Astrocyte (in vitro differentiated cells and primary cell): ENCODE measurements at regions not wholly inside any gene's neighbourhood (a gene's known extent, or its start where the extent isn't known, plus 50 kb on each side); places are given as distances from the start of the nearest gene placed in this dataset.

Source experiments
- DNase-seq: peaks from one replicate; pipeline ENCODE4 v3.0.0-alpha.2; 2010; ENCODE audit warnings: low read depth
- FAIRE-seq: peaks from 2 replicates; lab custom pipeline; 2011; peaks lifted over from hg19 to GRCh38; lab: Jason Lieb, UNC
- H2AFZ ChIP-seq: 2 replicates; pipeline ENCODE4 v1.6.0; 2012; ENCODE audit warnings: low read depth, low read length, inconsistent platforms
- H3K27ac ChIP-seq: 2 replicates; pipeline ENCODE4 v1.5.1; 2011; ENCODE audit warnings: low read depth, low read length, inconsistent platforms
- H3K27me3 ChIP-seq: 2 replicates; pipeline ENCODE4 v1.6.0; 2011; ENCODE audit warnings: low read length, inconsistent platforms; ENCODE audit not compliant: insufficient read depth
- H3K36me3 ChIP-seq: 2 replicates; pipeline ENCODE4 v1.5.1; 2011; ENCODE audit warnings: low read length, inconsistent platforms; ENCODE audit not compliant: insufficient read depth
- H3K4me1 ChIP-seq: 2 replicates; pipeline ENCODE4 v1.5.1; 2011; ENCODE audit warnings: low read length, inconsistent platforms; ENCODE audit not compliant: insufficient read depth
- H3K4me2 ChIP-seq: 2 replicates; pipeline ENCODE4 v1.6.0; 2012; ENCODE audit warnings: low read length, inconsistent platforms
- H3K4me3 ChIP-seq: 2 replicates; pipeline ENCODE4 v1.5.1; 2011; ENCODE audit warnings: low read depth, mild to moderate bottlenecking, low read length, inconsistent platforms; ENCODE audit not compliant: insufficient read depth
- H3K79me2 ChIP-seq: 2 replicates; pipeline ENCODE4 v1.6.0; 2012; ENCODE audit warnings: mild to moderate bottlenecking, low read length, inconsistent platforms; ENCODE audit not compliant: insufficient read depth
- H3K9ac ChIP-seq: 2 replicates; pipeline ENCODE4 v1.6.0; 2012; ENCODE audit warnings: mild to moderate bottlenecking, low read length, inconsistent platforms
- H3K9me3 ChIP-seq: 2 replicates; pipeline ENCODE4 v1.5.1; 2012; ENCODE audit warnings: low read depth, mild to moderate bottlenecking, low read length, inconsistent platforms; ENCODE audit not compliant: insufficient read depth
- H4K20me1 ChIP-seq: 2 replicates; pipeline ENCODE4 v1.6.0; 2012; ENCODE audit warnings: low read length, inconsistent platforms; ENCODE audit not compliant: insufficient read depth
- H3K27ac Mint-ChIP-seq: one replicate; pipeline ENCODE4 v1.8.0; 2021; ENCODE audit warnings: mild to moderate bottlenecking, mixed read lengths; ENCODE audit not compliant: unreplicated experiment
- H3K27me3 Mint-ChIP-seq: one replicate; pipeline ENCODE4 v1.8.0; 2021; ENCODE audit warnings: low read depth, mixed read lengths; ENCODE audit not compliant: unreplicated experiment
- H3K36me3 Mint-ChIP-seq: one replicate; pipeline ENCODE4 v1.8.0; 2021; ENCODE audit warnings: low read depth, mixed read lengths; ENCODE audit not compliant: unreplicated experiment
- H3K4me1 Mint-ChIP-seq: one replicate; pipeline ENCODE4 v1.8.0; 2021; ENCODE audit warnings: low read depth, mixed read lengths; ENCODE audit not compliant: unreplicated experiment
- H3K4me3 Mint-ChIP-seq: one replicate; pipeline ENCODE4 v1.8.0; 2021; ENCODE audit warnings: mild to moderate bottlenecking, moderate library complexity, mixed read lengths; ENCODE audit not compliant: unreplicated experiment
- H3K9me3 Mint-ChIP-seq: one replicate; pipeline ENCODE4 v1.8.0; 2021; ENCODE audit warnings: mild to moderate bottlenecking, mixed read lengths; ENCODE audit not compliant: unreplicated experiment
- EZH2 ChIP-seq: IDR thresholded peaks from 2 replicates; pipeline ENCODE4 v1.6.1; 2012; ENCODE audit warnings: mild to moderate bottlenecking, low read length, inconsistent platforms; ENCODE audit not compliant: insufficient read depth
- TF ChIP-seq, protein P1 (sequence below): IDR thresholded peaks from 2 replicates; pipeline ENCODE4 v1.5.1; 2011; ENCODE audit warnings: low read depth, mild to moderate bottlenecking, inconsistent platforms, low read length, moderate library complexity; ENCODE audit not compliant: insufficient read depth

DNA sequence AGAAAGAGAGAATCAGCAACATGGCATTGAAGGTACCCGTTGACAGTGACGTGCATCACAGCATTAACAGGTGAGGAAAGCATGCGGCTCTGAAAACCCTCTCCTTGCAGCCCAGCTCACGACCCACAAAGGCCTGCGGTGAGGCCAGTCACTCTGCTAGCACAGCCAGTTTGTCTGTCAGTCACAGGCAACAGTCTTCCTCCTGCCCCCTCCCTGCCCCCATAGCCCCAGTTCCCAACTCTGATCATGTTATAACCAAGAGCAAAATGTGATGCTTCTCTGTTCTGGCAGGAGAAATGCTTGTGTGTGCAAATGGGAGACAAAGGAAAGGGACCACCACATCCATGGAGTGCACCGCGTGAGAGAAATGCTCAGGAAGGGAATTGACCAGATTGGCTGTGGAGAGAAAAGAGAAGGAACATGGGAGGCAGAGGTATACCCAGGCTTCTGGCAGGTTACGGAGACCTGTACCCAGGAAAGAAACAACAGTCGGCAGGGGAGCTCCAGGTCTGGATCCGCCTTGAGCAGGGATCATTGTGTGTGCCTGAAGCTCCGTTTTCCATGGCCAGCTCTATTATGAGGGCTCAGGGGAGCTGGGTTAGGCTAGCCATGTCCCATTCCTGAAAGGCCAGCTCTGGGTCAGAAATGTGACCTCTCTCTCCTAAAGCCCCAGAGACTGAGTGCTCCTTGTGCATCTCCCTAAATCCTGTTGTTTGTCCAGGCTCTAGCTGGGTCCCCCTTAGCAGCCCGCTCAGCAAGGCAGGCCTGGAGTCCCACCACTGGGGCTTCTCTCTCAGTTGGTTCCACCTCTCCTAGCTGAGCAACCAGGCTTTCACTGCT is 139.7 kb upstream of the MAMLD1 start:
- H3K4me1 ChIP-seq: peaks cover 2% of the 10 kb centered on the region
- TF ChIP-seq EZH2: no peak
- TF ChIP-seq, protein P1, sequence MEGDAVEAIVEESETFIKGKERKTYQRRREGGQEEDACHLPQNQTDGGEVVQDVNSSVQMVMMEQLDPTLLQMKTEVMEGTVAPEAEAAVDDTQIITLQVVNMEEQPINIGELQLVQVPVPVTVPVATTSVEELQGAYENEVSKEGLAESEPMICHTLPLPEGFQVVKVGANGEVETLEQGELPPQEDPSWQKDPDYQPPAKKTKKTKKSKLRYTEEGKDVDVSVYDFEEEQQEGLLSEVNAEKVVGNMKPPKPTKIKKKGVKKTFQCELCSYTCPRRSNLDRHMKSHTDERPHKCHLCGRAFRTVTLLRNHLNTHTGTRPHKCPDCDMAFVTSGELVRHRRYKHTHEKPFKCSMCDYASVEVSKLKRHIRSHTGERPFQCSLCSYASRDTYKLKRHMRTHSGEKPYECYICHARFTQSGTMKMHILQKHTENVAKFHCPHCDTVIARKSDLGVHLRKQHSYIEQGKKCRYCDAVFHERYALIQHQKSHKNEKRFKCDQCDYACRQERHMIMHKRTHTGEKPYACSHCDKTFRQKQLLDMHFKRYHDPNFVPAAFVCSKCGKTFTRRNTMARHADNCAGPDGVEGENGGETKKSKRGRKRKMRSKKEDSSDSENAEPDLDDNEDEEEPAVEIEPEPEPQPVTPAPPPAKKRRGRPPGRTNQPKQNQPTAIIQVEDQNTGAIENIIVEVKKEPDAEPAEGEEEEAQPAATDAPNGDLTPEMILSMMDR: no peak
- H3K36me3 ChIP-seq: no peaks in the 10 kb centered on the region
- no peaks in the 10 kb centered on the region for H3K27me3 ChIP-seq
- Mint-ChIP-seq H3K27me3 (peaks cover 22% of the 10 kb centered on the region), H3K4me1 (peaks cover 4% of the 10 kb centered on the region), H3K9me3 (no peaks in the 10 kb centered on the region), H3K27ac (no peak overlapping the region), H3K36me3 (no peaks in the 10 kb centered on the region), H3K4me3 (no peak overlapping the region)
- no peaks in the 10 kb centered on the region for H4K20me1 ChIP-seq
- H3K4me3 ChIP-seq: no peak overlapping the region
- no peaks in the 10 kb centered on the region for H3K9me3 ChIP-seq
- H3K79me2 ChIP-seq: no peaks in the 10 kb centered on the region
- H3K9ac ChIP-seq: no peak overlapping the region
- DNase-seq: no peak
- no peak for FAIRE-seq
- H3K27ac ChIP-seq: no peak overlapping the region
- no peak overlapping the region for H2AFZ ChIP-seq
- no peak overlapping the region for H3K4me2 ChIP-seq

- Histone ChIP-seq H3K9ac (no peak overlapping the region), H3K79me2 (no peaks in the 10 kb centered on the region), H3K9me3 (no peaks in the 10 kb centered on the region), H4K20me1 (no peaks in the 10 kb centered on the region), H3K27me3 (no peaks in the 10 kb centered on the region), H3K27ac (no peak overlapping the region), H3K4me2 (no peak overlapping the region), H3K4me3 (no peak overlapping the region), H2AFZ (no peak overlapping the region), H3K36me3 (no peaks in the 10 kb centered on the region), H3K4me1 (no peaks in the 10 kb centered on the region)
- no peaks in the 10 kb centered on the region for H3K36me3 Mint-ChIP-seq
- no peak overlapping the region for H3K4me3 Mint-ChIP-seq
- H3K27me3 Mint-ChIP-seq: peaks cover 29% of the 10 kb centered on the region
- H3K4me1 Mint-ChIP-seq: peaks cover under 1% of the 10 kb centered on the region
- no peak for FAIRE-seq
- TF ChIP-seq, protein P1: no peak
- no peak for TF ChIP-seq EZH2
- no peak for DNase-seq
- no peaks in the 10 kb centered on the region for H3K9me3 Mint-ChIP-seq
- H3K27ac Mint-ChIP-seq: no peak overlapping the region
Observed at GRCh38 chrX:150224676-150225075, 138.4 kb upstream of the MAMLD1 start.

- no peaks in the 10 kb centered on the region for H3K9me3 Mint-ChIP-seq
- no peaks in the 10 kb centered on the region for H4K20me1 ChIP-seq
- H3K27me3 ChIP-seq: no peaks in the 10 kb centered on the region
- TF ChIP-seq, protein P1: no peak
- no peak for TF ChIP-seq EZH2
- no peak overlapping the region for H3K27ac ChIP-seq
- H3K4me2 ChIP-seq: no peak overlapping the region
- H3K79me2 ChIP-seq: no peaks in the 10 kb centered on the region
- H3K36me3 Mint-ChIP-seq: no peaks in the 10 kb centered on the region
- no peak overlapping the region for H3K27ac Mint-ChIP-seq
- H3K9ac ChIP-seq: no peak overlapping the region
- FAIRE-seq (no peak), DNase-seq (no peak)
- peaks cover 29% of the 10 kb centered on the region for H3K27me3 Mint-ChIP-seq
- no peaks in the 10 kb centered on the region for H3K9me3 ChIP-seq
- H3K4me3 ChIP-seq: no peak overlapping the region
- H2AFZ ChIP-seq: no peak overlapping the region
- H3K4me1 ChIP-seq: no peaks in the 10 kb centered on the region
- H3K36me3 ChIP-seq: no peaks in the 10 kb centered on the region
- H3K4me3 Mint-ChIP-seq: no peak overlapping the region
- H3K4me1 Mint-ChIP-seq: no peaks in the 10 kb centered on the region
Observed at GRCh38 chrX:150225266-150225665, 137.9 kb upstream of the MAMLD1 start.
